A549 (cell line): ENCODE measurements at regions not wholly inside any gene's neighbourhood (a gene's known extent, or its start where the extent isn't known, plus 50 kb on each side); places are given as distances from the start of the nearest gene placed in this dataset.

ENCODE experiments used
- ATAC-seq, 2 experiments: fragments of 200-7000 bp in 1 of 2; fragments of >200 bp in 1 of 2; cut with Nextera tagmentation in 1 of 2; cut with Tn5 transposase in 1 of 2; 3 replicates each; pipeline versions ENCODE4 v1.8.0 to v1.9.1; 2018 to 2020; ENCODE audit warnings: mild to moderate bottlenecking in 1 of 2, moderate library complexity in 1 of 2
- CTCF ChIA-PET: fragments of 300-600 bp; sonication (Branson Sonifier 250); formaldehyde crosslinking; extraction: SDS; loops from one replicate; lab custom pipeline; 2021; ENCODE audit warnings: antibody characterized with exemption, inconsistent platforms; lab: Yijun Ruan, JAX
- POLR2A ChIA-PET: fragments of 350-600 bp; formaldehyde crosslinking; extraction: SDS; loops from one replicate; lab custom pipeline; 2021; ENCODE audit warnings: antibody characterized with exemption, inconsistent platforms; lab: Yijun Ruan, JAX
- DNase-seq, 2 experiments: peaks; one replicate each; pipeline versions ENCODE4 v3.0.0 to v3.0.0-alpha.2; 2011 to 2016; ENCODE audit warnings: low read depth in 1 of 2, low spot score in 1 of 2
- FAIRE-seq: peaks from 2 replicates; lab custom pipeline; 2011; peaks lifted over from hg19 to GRCh38; lab: Jason Lieb, UNC
- H3K27ac ChIP-seq, 2 experiments: fragments of >200 bp; sonication (Bioruptor Twin); formaldehyde crosslinking; 3 replicates each; pipeline ENCODE4 v1.5.1; 2016 to 2017
- H3K4me1 ChIP-seq: fragments of >200 bp; sonication (Bioruptor Twin); formaldehyde crosslinking; 3 replicates; pipeline ENCODE4 v1.6.1; 2016
- H3K4me2 ChIP-seq: fragments of >200 bp; sonication (Bioruptor Twin); formaldehyde crosslinking; 3 replicates; pipeline ENCODE4 v1.6.1; 2016
- H3K4me3 ChIP-seq: fragments of >200 bp; sonication (Bioruptor Twin); formaldehyde crosslinking; 3 replicates; pipeline ENCODE4 v1.5.1; 2016
- H3K9me3 ChIP-seq: fragments of >200 bp; sonication (Bioruptor Twin); formaldehyde crosslinking; 3 replicates; pipeline ENCODE4 v1.6.1; 2016
- CBX2 ChIP-seq: fragments of 200-600 bp; sonication (generic); IDR thresholded peaks from 2 replicates; pipeline ENCODE4 v1.6.1; 2016; ENCODE audit warnings: low read depth, mild to moderate bottlenecking, borderline replicate concordance
- CHD4 ChIP-seq: fragments of 200-600 bp; sonication (generic); IDR thresholded peaks from 2 replicates; pipeline ENCODE4 v1.6.1; 2016; ENCODE audit warnings: antibody characterized with exemption, mild to moderate bottlenecking, borderline replicate concordance
- EHF ChIP-seq: fragments of 250-450 bp; sonication (Bioruptor Pico); IDR thresholded peaks from 2 replicates; pipeline ENCODE4 v1.5.0; 2020; ENCODE audit warnings: mild to moderate bottlenecking
- EP300 ChIP-seq, 2 experiments: fragments of >200 bp; sonication (Bioruptor Twin); formaldehyde crosslinking; IDR thresholded peaks; 2 replicates in 1 of 2; 3 replicates in 1 of 2; pipeline ENCODE4 v1.6.1; 2016 to 2017
- ESRRA ChIP-seq: fragments of 150-350 bp; IDR thresholded peaks from 2 replicates; pipeline ENCODE4 v1.6.1; 2014; ENCODE audit warnings: mild to moderate bottlenecking, low read length, borderline replicate concordance
- FOSL2 ChIP-seq, 2 experiments: fragments of 450-650 bp in 1 of 2; fragments of >200 bp in 1 of 2; sonication (Bioruptor Twin) in 1 of 2; formaldehyde crosslinking; IDR thresholded peaks; 2 replicates each; pipeline versions ENCODE4 v1.5.0 to v1.6.1; 2016 to 2020; ENCODE audit warnings: mild to moderate bottlenecking in 1 of 2, moderate library complexity in 1 of 2
- FOXS1 ChIP-seq: fragments of 250-450 bp; sonication (Bioruptor Pico); IDR thresholded peaks from 2 replicates; pipeline ENCODE4 v1.5.0; 2020; ENCODE audit warnings: mild to moderate bottlenecking, moderate library complexity
- GATA3 ChIP-seq: IDR thresholded peaks from 2 replicates; pipeline ENCODE4 v1.6.1; 2012; ENCODE audit warnings: borderline replicate concordance
- HOXB13 ChIP-seq: fragments of 250-450 bp; sonication (Bioruptor Pico); IDR thresholded peaks from 2 replicates; pipeline ENCODE4 v1.5.0; 2020; ENCODE audit warnings: low read depth, mild to moderate bottlenecking, moderate library complexity
- JUNB ChIP-seq: fragments of >200 bp; sonication (Bioruptor Twin); formaldehyde crosslinking; IDR thresholded peaks from 2 replicates; pipeline ENCODE4 v1.6.1; 2016
- MAX ChIP-seq: IDR thresholded peaks from 2 replicates; pipeline ENCODE4 v1.6.1; 2012
- NFE2L2 ChIP-seq: fragments of 150-350 bp; conservative IDR thresholded peaks from 2 replicates; pipeline ENCODE4 v1.6.1; 2014; ENCODE audit warnings: low read length
- PHF8 ChIP-seq: fragments of 200-600 bp; sonication (generic); IDR thresholded peaks from 2 replicates; pipeline ENCODE4 v1.6.1; 2016; ENCODE audit warnings: low read depth, mild to moderate bottlenecking, antibody characterized with exemption, moderate library complexity, borderline replicate concordance
- RARB ChIP-seq: fragments of 250-450 bp; sonication (Bioruptor Pico); IDR thresholded peaks from 2 replicates; pipeline ENCODE4 v1.8.0; 2021; ENCODE audit warnings: mild to moderate bottlenecking, moderate library complexity
- REST ChIP-seq: fragments of 200-600 bp; sonication (generic); IDR thresholded peaks from 2 replicates; pipeline ENCODE4 v1.6.1; 2016; ENCODE audit warnings: antibody characterized with exemption, mild to moderate bottlenecking, moderate library complexity
- SREBF2 ChIP-seq: fragments of 450-650 bp; IDR thresholded peaks from 2 replicates; pipeline ENCODE4 v1.6.1; 2014; ENCODE audit warnings: mild to moderate bottlenecking, moderate library complexity
- TP53 ChIP-seq: fragments of 250-450 bp; sonication (Bioruptor Pico); IDR thresholded peaks from 2 replicates; pipeline ENCODE4 v1.5.0; 2021; ENCODE audit warnings: mild to moderate bottlenecking, moderate library complexity
- USF2 ChIP-seq: fragments of 450-650 bp; IDR thresholded peaks from 2 replicates; pipeline ENCODE4 v1.6.1; 2014; ENCODE audit warnings: antibody characterized with exemption
- WGBS: methylation state at CpG from one replicate; pipeline ENCODE4 v1.1.6; 2017; ENCODE audit errors: missing lambda C conversion rate; 5-methylcytosine and 5-hydroxymethylcytosine counted together
- TF ChIP-seq, protein P1 (sequence below): fragments of >200 bp; sonication (Bioruptor Twin); formaldehyde crosslinking; IDR thresholded peaks from 3 replicates; pipeline ENCODE4 v1.6.1; 2016

DNA sequence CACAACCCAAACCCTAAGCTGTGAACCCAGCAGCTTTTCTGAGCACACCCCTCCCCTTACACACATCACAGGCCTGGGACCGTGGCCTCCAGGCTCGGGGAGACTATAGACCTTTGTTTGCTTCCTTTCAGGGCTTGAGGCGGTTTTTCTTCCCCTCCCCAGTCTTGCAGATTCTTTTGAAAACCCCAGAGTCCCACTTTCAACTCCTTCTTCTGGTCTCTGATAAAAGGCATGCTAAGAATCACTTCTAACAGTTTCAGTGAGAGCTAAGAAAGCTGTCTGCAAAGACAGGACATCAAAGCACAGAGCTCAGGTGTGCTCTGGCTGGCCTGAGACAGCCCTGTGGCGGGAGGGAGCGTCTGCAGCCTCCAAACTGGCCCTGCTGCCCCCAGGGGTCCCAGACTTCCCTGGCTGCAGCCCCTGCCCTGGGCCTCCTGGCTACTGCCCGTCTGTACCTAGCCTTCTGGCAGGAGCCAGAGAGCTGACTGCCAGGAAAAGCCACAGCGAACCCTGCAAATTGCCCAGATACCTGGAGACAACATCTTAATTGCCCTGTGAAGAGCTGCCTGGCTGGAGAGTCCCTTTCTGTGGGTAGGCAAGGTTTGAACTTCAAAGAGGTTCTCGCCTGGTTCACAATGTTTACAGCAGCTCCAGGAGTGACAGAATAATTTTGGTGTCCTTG, 138.9 kb downstream of the GADD45G start (continued):
- no peak for TF ChIP-seq REST
- TF ChIP-seq JUNB: no peak
- TF ChIP-seq, protein P1, sequence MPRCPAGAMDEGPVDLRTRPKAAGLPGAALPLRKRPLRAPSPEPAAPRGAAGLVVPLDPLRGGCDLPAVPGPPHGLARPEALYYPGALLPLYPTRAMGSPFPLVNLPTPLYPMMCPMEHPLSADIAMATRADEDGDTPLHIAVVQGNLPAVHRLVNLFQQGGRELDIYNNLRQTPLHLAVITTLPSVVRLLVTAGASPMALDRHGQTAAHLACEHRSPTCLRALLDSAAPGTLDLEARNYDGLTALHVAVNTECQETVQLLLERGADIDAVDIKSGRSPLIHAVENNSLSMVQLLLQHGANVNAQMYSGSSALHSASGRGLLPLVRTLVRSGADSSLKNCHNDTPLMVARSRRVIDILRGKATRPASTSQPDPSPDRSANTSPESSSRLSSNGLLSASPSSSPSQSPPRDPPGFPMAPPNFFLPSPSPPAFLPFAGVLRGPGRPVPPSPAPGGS: no peak
- no peak for TF ChIP-seq PHF8
- TF ChIP-seq HOXB13: no peak
- no peak for TF ChIP-seq CHD4
- TF ChIP-seq RARB: no peak
- TF ChIP-seq NFE2L2: no peak

- H3K4me2 ChIP-seq: no peak overlapping the region
- no peak for ATAC-seq
- H3K9me3 ChIP-seq: no peaks in the 10 kb centered on the region; the same call in 2 of the 3 replicates
- POLR2A ChIA-PET: no interaction called here
- no peaks in the 10 kb centered on the region for H3K4me1 ChIP-seq
- FAIRE-seq: no peak
- no peak overlapping the region for H3K27ac ChIP-seq
- TF ChIP-seq GATA3 (no peak), SREBF2 (no peak), EP300 (IDR thresholded peaks at IDR 0.05) (no peak), ESRRA (no peak), REST (no peak), CBX2 (no peak), EHF (CRISPR knock-in tag) (no peak), USF2 (no peak), FOSL2 (IDR thresholded peaks at IDR 0.05) (no peak), FOSL2 (CRISPR knock-in tag; IDR thresholded peaks at IDR 0.05) (no peak), FOXS1 (CRISPR knock-in tag) (no peak), MAX (no peak), TP53 (no peak)
- CTCF ChIA-PET: interaction anchor here (0.9 to 1.9 kb wide), 3 partner anchors 9 to 141 kb away, joined by 3 to 4 read pairs (median 3); no protein-coding TSS in a partner anchor
- 39% methylated on average over 8 of the region's 8 CpGs for WGBS
- no peak for DNase-seq
- H3K4me3 ChIP-seq: no peak overlapping the region
Observed at GRCh38 chr9:89744255-89744648, 139.4 kb downstream of the GADD45G start.
